T-cell (primary cell): ENCODE measurements at regions not wholly inside any gene's neighbourhood (a gene's known extent, or its start where the extent isn't known, plus 50 kb on each side); places are given as distances from the start of the nearest gene placed in this dataset.

Source experiments
- ATAC-seq, 4 experiments: fragments of 200-7000 bp in 3 of 4; fragments of 150-1000 bp in 1 of 4; cut with Tn5 transposase; replicated peaks in 1 of 4; 1 replicate in 3 of 4; 2 replicates in 1 of 4; pipeline ENCODE4 v1.10.0; 2021; ENCODE audit warnings: moderate library complexity in 3 of 4, mild to moderate bottlenecking in 2 of 4, moderate number of reproducible peaks in 1 of 4
- CTCF ChIA-PET, 2 donors: fragments of 300-600 bp; sonication (Branson Sonifier 250); formaldehyde crosslinking; loops; one replicate each; lab custom pipeline; 2022; ENCODE audit warnings: antibody characterized with exemption in 2 of 2; lab: Charles Lee
- POLR2A ChIA-PET, 2 donors: fragments of 300-600 bp; sonication (Branson Sonifier 250); formaldehyde crosslinking; loops; one replicate each; lab custom pipeline; 2022; ENCODE audit warnings: antibody characterized with exemption in 2 of 2; lab: Charles Lee
- DNase-seq, 35 experiments: peaks; one replicate each; pipeline versions ENCODE4 v3.0.0 to v3.0.0-alpha.2; 2013 to 2023
- H3K27ac ChIP-seq: one replicate; pipeline ENCODE4 v1.5.1; 2013; ENCODE audit warnings: low read length
- H3K27me3 ChIP-seq, 2 experiments: replicated peaks in 1 of 2; 1 replicate in 1 of 2; 2 replicates in 1 of 2; pipeline versions ENCODE4 v1.6.1 to v1.7.0; 2013; ENCODE audit warnings: low read length in 1 of 2, mixed read lengths in 1 of 2; ENCODE audit not compliant: control insufficient read depth in 2 of 2, insufficient read depth in 2 of 2; ENCODE audit errors: extremely low read depth in 1 of 2
- H3K36me3 ChIP-seq, 2 donors: 1 replicate in 1 of 2; 2 replicates in 1 of 2; pipeline versions ENCODE4 v1.6.1 to v1.7.0; 2013; ENCODE audit warnings: low read length in 1 of 2; ENCODE audit not compliant: control insufficient read depth in 2 of 2, insufficient read depth in 1 of 2; ENCODE audit errors: extremely low read depth in 1 of 2
- H3K4me1 ChIP-seq, 2 experiments: 1 replicate in 1 of 2; 2 replicates in 1 of 2; pipeline versions ENCODE4 v1.6.1 to v1.7.0; 2013; ENCODE audit warnings: low read length in 2 of 2, mixed read lengths in 1 of 2; ENCODE audit not compliant: insufficient read depth in 2 of 2, control insufficient read depth in 1 of 2; ENCODE audit errors: extremely low read depth in 1 of 2
- H3K4me3 ChIP-seq, 2 donors: 1 replicate in 1 of 2; 2 replicates in 1 of 2; pipeline versions ENCODE4 v1.5.1 to v1.7.0; 2013; ENCODE audit warnings: mild to moderate bottlenecking in 2 of 2, low read length in 1 of 2, moderate library complexity in 1 of 2; ENCODE audit not compliant: control insufficient read depth in 1 of 2; ENCODE audit errors: extremely low read depth in 1 of 2
- H3K9me3 ChIP-seq: 2 replicates; pipeline ENCODE4 v1.7.0; 2013
- H3K27ac Mint-ChIP-seq, 2 donors: one replicate each; pipeline ENCODE4 v1.8.0; 2020 to 2021; ENCODE audit warnings: mild to moderate bottlenecking in 2 of 2, mixed read lengths in 2 of 2
- H3K27me3 Mint-ChIP-seq, 2 donors: one replicate each; pipeline ENCODE4 v1.8.0; 2021 to 2022; ENCODE audit warnings: mixed read lengths in 2 of 2
- H3K36me3 Mint-ChIP-seq: one replicate; pipeline ENCODE4 v1.8.0; 2021; ENCODE audit warnings: mixed read lengths
- H3K4me1 Mint-ChIP-seq, 3 donors: one replicate each; pipeline ENCODE4 v1.8.0; 2020 to 2022; ENCODE audit warnings: mixed read lengths in 3 of 3, mild to moderate bottlenecking in 1 of 3
- H3K4me3 Mint-ChIP-seq, 3 donors: one replicate each; pipeline ENCODE4 v1.8.0; 2020 to 2022; ENCODE audit warnings: mild to moderate bottlenecking in 3 of 3, mixed read lengths in 3 of 3, moderate library complexity in 3 of 3
- H3K9me3 Mint-ChIP-seq, 3 donors: one replicate each; pipeline ENCODE4 v1.8.0; 2020 to 2022; ENCODE audit warnings: mixed read lengths in 3 of 3
- WGBS: methylation state at CpG from one replicate; pipeline ENCODE4 v1.1.5; 2013; ENCODE audit warnings: missing lambda C conversion rate; ENCODE audit not compliant: insufficient coverage; 5-methylcytosine and 5-hydroxymethylcytosine counted together

DNA sequence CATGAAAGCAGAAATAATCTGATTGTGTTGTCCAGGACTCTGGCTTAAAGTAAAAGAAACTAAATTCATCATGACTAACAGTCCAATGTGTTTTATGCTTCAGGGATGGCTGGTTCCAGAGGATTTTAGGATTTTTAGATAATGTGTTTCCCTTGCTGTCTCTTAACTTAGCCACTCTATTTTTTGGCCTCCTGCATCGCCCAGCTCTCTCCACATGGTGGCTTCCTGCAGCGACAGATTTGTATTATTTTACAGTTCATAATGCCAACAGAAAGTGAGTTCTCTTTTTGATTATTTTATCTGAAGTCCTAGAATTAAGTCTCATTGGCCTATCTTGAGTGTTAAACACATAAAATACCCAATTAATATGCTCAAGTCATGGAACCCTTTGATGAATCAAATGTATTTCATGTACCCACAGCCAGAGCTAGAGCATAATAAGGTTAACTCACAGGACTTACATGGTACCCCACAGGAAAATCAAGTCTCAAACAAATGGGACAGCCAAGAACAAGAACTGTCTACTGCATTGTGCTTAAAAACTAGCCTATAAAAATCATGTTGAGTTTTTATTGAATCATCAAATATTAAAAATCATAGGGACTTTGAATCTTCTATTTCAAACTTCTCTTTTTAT, 582.5 kb downstream of the DOK5 start:
- Mint-ChIP-seq H3K4me3 (no peak overlapping the region), H3K4me1 (no peaks in the 10 kb centered on the region), H3K27me3 (no peaks in the 10 kb centered on the region), H3K27ac (no peak overlapping the region), H3K36me3 (no peaks in the 10 kb centered on the region), H3K9me3 (peaks cover 11 to 18% (median 16%) of the 10 kb centered on the region in 3 donors)
- Histone ChIP-seq H3K36me3 (no peaks in the 10 kb centered on the region), H3K4me1 (no peaks in the 10 kb centered on the region), H3K4me3 (no peak overlapping the region), H3K27me3 (no peaks in the 10 kb centered on the region), H3K27ac (no peak overlapping the region), H3K9me3 (no peaks in the 10 kb centered on the region)
- DNase-seq (no peak), ATAC-seq (no peak)
- ChIA-PET CTCF (no interaction called here), POLR2A (no interaction called here)
- no CpG with 5 or more reads among the region's 2 CpGs for WGBS

DNA sequence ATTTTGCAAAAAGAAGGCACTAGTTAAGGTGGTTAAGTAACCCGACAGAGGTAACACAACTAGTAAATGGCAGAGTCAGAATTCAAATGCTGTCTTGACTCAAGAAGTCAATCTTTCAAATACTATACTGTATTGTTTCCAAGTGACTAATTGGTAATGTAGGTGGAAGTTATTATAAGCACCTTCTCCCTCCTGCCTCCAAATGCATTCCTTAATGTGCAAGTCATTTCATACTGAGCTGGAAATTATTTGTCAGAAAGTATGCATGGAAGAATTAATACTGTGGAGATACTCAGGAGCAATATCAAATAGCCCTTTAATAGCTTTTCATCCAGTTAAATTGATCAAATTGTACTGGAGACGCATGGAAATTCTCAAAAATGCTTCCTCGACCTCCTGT, 579.1 kb downstream of the DOK5 start:
- H3K27me3 ChIP-seq = no peaks in the 10 kb centered on the region
- Mint-ChIP-seq H3K27me3 (no peaks in the 10 kb centered on the region), H3K4me1 (no peaks in the 10 kb centered on the region), H3K36me3 (no peaks in the 10 kb centered on the region), H3K4me3 (no peak overlapping the region), H3K27ac (no peak overlapping the region), H3K9me3 (peaks cover 12 to 16% (median 13%) of the 10 kb centered on the region in 3 donors)
- CTCF ChIA-PET = no interaction called here
- ATAC-seq = no peak
- POLR2A ChIA-PET = no interaction called here
- H3K4me3 ChIP-seq = no peak overlapping the region
- H3K4me1 ChIP-seq = no peaks in the 10 kb centered on the region
- DNase-seq = no peak
- no CpG with 5 or more reads among the region's 3 CpGs for WGBS
- no peaks in the 10 kb centered on the region for H3K36me3 ChIP-seq
- H3K9me3 ChIP-seq = no peaks in the 10 kb centered on the region
- H3K27ac ChIP-seq = no peak overlapping the region

DNA sequence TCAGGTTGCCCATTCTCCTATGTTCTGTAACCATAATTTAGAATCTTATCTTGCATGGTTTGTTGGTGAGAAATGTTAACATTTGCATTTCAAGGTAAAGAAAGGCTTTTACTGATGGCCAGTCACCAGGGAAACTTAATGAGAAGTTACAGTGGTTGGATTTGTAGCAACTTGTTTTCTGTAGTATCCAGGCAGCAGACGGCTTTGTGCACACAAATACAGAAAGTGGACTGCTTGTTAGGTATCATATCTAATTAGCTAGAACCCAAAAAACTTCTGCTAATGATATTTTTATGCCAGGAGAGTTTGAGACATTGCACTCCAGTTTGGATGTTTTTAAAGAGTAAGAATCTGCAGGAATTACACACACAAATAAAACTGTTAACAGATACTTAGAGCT, 578.0 kb downstream of the DOK5 start:
- no CpG with 5 or more reads among the region's 1 CpG for WGBS
- no peaks in the 10 kb centered on the region for H3K36me3 Mint-ChIP-seq
- no peak overlapping the region for H3K4me3 ChIP-seq
- H3K27ac ChIP-seq = no peak overlapping the region
- no peaks in the 10 kb centered on the region for H3K27me3 Mint-ChIP-seq
- H3K4me3 Mint-ChIP-seq = no peak overlapping the region
- no peaks in the 10 kb centered on the region for H3K4me1 ChIP-seq
- no peaks in the 10 kb centered on the region for H3K36me3 ChIP-seq
- ChIA-PET POLR2A (no interaction called here), CTCF (no interaction called here)
- no peaks in the 10 kb centered on the region for H3K4me1 Mint-ChIP-seq
- H3K9me3 ChIP-seq = no peaks in the 10 kb centered on the region
- no peaks in the 10 kb centered on the region for H3K27me3 ChIP-seq
- no peak overlapping the region for H3K27ac Mint-ChIP-seq
- no peak for DNase-seq
- H3K9me3 Mint-ChIP-seq = peaks cover 8 to 16% (median 13%) of the 10 kb centered on the region in 3 donors
- no peak for ATAC-seq

DNA sequence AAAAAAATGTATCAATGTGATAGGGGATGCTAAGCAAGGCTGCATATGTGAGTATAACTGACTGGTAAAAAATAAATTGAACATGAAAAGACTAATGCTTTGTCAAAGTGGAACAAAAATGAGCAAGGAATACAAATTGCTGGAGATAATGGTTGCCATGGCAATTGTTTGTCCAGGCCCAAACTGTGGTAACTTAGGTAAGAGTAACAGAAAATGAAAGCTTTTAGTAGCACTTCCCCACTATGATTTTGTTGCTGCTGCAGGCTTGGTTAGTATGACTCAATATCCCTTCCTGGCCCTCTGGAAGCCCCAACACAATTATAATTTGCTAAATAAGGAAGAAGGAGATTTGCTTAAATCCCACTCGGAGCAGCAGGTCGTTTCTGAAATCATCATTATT, 577.1 kb downstream of the DOK5 start:
- no peaks in the 10 kb centered on the region for H3K36me3 Mint-ChIP-seq
- POLR2A ChIA-PET = no interaction called here

DNA sequence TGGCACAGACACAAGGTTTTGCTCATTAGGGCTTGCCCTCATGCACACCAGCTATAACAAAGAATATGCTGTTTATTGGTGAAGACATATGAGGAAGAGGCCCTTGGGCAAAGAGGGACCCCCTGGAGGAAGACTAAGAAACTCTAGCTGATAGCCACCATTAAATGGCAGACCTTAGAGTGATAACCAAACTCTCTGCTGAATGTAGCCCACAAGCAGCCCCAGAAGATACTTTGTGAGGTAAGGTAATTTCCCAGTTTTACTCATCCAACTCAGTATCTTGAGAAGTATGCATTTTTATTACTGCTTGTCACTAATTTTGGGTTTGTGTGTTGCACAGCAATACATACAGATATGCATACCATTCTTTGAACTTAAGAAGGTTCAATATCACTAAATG, 563.3 kb downstream of the DOK5 start:
- Mint-ChIP-seq H3K27ac (no peak overlapping the region), H3K4me3 (no peak overlapping the region), H3K9me3 (peaks cover 5 to 26% (median 15%) of the 10 kb centered on the region in 3 donors), H3K36me3 (no peaks in the 10 kb centered on the region), H3K4me1 (no peaks in the 10 kb centered on the region), H3K27me3 (no peaks in the 10 kb centered on the region)
- H3K27ac ChIP-seq = no peak overlapping the region
- no peaks in the 10 kb centered on the region for H3K27me3 ChIP-seq
- H3K4me3 ChIP-seq = no peak overlapping the region
- CTCF ChIA-PET = no interaction called here
- no peaks in the 10 kb centered on the region for H3K4me1 ChIP-seq
- H3K9me3 ChIP-seq = no peaks in the 10 kb centered on the region
- ATAC-seq (no peak), DNase-seq (no peak)
- POLR2A ChIA-PET = no interaction called here
- H3K36me3 ChIP-seq = no peaks in the 10 kb centered on the region

More for the DNA sequence above, 577.1 kb downstream of the DOK5 start:
- no peaks in the 10 kb centered on the region for H3K27me3 Mint-ChIP-seq
- no peaks in the 10 kb centered on the region for H3K27me3 ChIP-seq
- H3K9me3 ChIP-seq = no peaks in the 10 kb centered on the region
- H3K9me3 Mint-ChIP-seq = peaks cover 8 to 16% (median 13%) of the 10 kb centered on the region in 3 donors
- no peak overlapping the region for H3K27ac ChIP-seq
- CTCF ChIA-PET = no interaction called here
- ATAC-seq = no peak
- no peaks in the 10 kb centered on the region for H3K4me1 Mint-ChIP-seq
- DNase-seq = no peak
- H3K4me3 ChIP-seq = no peak overlapping the region
- WGBS = no CpG with 5 or more reads among the region's 2 CpGs
- no peak overlapping the region for H3K4me3 Mint-ChIP-seq
- H3K4me1 ChIP-seq = no peaks in the 10 kb centered on the region
- no peaks in the 10 kb centered on the region for H3K36me3 ChIP-seq
- no peak overlapping the region for H3K27ac Mint-ChIP-seq

DNA sequence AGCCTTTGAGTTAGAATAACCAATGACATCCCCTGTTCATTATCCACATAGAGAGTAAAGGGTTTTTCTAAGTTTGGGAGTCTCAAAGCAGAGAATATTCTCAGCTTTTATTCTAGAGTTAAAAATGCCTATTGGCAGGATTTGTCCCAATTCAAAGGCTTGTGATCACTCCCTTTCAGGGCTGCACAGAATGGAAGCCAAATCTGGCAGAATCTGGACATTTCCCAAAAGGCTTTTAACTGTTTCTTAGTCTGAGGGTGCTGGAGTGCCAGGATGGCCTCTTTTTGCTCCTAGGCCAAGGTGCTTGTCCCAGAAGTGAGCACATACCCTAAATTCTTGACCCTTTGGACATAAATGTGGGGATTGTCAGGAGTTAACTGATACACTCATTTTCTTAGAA, 556.6 kb downstream of the DOK5 start:
- Mint-ChIP-seq H3K36me3 (no peaks in the 10 kb centered on the region), H3K27me3 (no peaks in the 10 kb centered on the region), H3K4me1 (no peaks in the 10 kb centered on the region), H3K4me3 (no peak overlapping the region), H3K27ac (no peak overlapping the region), H3K9me3 (peaks cover 9 to 20% (median 16%) of the 10 kb centered on the region in 3 donors)
- no peaks in the 10 kb centered on the region for H3K4me1 ChIP-seq
- H3K4me3 ChIP-seq = no peak overlapping the region
- no peaks in the 10 kb centered on the region for H3K27me3 ChIP-seq
- H3K36me3 ChIP-seq = no peaks in the 10 kb centered on the region
- ATAC-seq (no peak), DNase-seq (no peak)
- ChIA-PET POLR2A (no interaction called here), CTCF (no interaction called here)
- H3K9me3 ChIP-seq = no peaks in the 10 kb centered on the region
- H3K27ac ChIP-seq = no peak overlapping the region

DNA sequence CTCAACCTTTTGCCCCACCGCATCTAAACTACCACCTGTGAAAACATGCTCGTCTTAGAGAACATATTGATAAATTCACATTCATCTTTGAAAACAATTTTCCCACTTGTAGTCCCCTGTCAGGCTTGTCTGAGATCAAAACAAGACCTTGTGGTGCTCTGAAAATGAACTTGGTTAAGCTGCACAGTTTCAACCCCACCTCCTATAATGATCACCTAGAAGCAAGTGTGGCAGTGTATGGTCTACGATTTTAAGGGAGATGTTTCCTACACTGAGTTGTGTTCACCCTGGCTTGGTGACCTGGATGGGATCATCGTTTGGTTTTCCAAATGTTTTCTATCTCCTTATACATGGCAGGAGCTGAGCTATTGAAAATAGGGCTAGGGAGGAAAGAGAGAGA, 539.4 kb downstream of the DOK5 start:
- no peaks in the 10 kb centered on the region for H3K9me3 ChIP-seq
- no peak overlapping the region for H3K4me3 ChIP-seq
- no peaks in the 10 kb centered on the region for H3K4me1 Mint-ChIP-seq
- ChIA-PET CTCF (no interaction called here), POLR2A (no interaction called here)
- H3K4me3 Mint-ChIP-seq = no peak overlapping the region
- H3K27ac ChIP-seq = no peak overlapping the region
- ATAC-seq (no peak), DNase-seq (no peak)
- no peaks in the 10 kb centered on the region for H3K27me3 Mint-ChIP-seq
- H3K27ac Mint-ChIP-seq = no peak overlapping the region
- H3K4me1 ChIP-seq = no peaks in the 10 kb centered on the region
- H3K27me3 ChIP-seq = no peaks in the 10 kb centered on the region
- H3K9me3 Mint-ChIP-seq = peaks cover 7 to 9% (median 8%) of the 10 kb centered on the region in 3 donors
- H3K36me3 ChIP-seq = no peaks in the 10 kb centered on the region
- WGBS = 68% methylated on average over 2 of the region's 4 CpGs
- H3K36me3 Mint-ChIP-seq = no peaks in the 10 kb centered on the region
